RCC 7860 (cell line): ENCODE measurements at regions not wholly inside any gene's neighbourhood (a gene's known extent, or its start where the extent isn't known, plus 50 kb on each side); places are given as distances from the start of the nearest gene placed in this dataset.

Source experiments
- DNase-seq: peaks from one replicate; pipeline ENCODE4 v3.0.0-alpha.2; 2015; ENCODE audit warnings: low spot score
- FAIRE-seq: peaks from 2 replicates; lab custom pipeline; 2012; peaks lifted over from hg19 to GRCh38; lab: Jason Lieb, UNC

DNA sequence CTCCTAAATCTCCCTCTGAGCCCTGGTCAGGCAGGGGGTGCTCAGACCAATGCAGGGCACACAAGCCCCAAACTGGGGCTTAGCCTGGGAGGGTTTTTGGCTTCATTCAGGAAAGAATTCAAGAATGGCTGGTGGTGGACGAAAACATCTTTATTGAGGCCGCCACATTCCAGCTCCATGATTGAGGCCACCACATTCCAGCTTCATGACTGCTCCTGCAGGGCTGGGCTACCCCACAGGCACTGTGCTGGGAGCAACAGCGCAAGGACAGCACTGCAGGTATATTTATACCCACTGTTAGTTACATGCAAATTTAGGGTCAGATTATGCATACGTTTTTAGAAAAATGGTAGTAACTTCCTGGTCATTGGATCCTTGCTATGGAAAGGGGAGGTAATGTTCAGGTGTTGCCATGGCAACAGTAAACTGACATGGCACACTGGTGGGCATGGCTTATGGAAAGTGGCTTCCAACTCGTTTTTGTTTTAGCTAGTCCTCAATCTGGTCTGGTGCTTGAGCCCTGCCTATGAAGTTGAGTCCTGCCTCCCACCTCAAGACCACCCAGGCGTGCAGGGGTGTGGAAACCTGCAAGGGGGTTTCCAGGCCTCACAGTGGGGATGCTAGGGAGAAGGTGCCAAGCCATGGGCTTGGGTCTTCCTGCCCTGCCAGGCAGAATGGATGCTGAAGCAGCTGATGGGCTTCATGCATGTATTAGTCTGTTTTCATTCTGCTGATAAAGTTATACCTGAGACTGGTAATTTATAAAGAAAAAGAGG lies 348.7 kb upstream of the AJAP1 start:
- FAIRE-seq (no peak), DNase-seq (peak; percentile 9)

DNA sequence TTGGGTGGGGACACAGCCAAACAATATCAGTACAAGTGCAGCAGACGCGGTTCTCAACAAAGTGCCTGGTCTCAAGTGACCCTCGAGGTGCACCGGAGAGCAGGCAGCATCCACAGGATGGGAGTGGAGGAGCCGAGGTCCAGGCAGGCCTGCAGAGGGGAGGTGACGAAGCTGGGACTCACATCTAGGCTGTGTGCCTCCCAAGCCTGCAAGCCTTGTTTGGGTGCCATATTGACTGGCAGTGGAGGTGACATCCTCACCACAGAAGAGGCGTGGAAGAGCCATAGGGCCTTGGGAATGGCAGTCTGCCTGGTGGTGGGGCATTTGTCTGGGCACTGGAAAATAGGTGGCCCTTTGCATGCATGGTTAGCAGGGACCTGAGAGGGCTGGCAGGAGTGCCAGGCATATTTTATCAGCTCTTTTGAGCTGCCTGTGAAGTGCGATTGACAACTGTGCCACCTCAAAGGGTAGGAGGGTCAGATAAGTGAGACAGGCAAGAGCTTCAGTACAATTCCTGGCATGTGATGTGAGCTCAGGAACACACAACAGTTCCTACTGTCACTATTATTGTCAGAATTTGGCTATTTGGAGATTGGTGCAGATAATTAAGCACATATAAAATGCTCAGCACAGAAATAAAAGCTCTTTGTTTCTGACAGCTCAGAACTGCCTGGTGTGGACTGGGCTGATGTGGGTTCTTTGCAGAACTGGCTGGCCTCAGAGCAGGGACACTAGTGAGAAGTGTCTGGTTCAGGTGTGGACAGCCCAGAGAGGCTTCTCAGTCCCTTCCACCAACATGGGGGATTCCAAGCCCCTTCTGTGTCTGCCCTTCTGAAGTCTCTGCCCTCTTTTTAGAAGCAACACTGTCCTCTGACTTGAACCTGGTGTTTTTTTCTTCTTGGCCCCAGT lies 347.6 kb upstream of the AJAP1 start:
- FAIRE-seq: no peak
- DNase-seq: no peak

- DNase-seq (no peak), FAIRE-seq (no peak)
Measured at GRCh38 chr1:4307468-4307845, 347.0 kb upstream of the AJAP1 start.

DNA sequence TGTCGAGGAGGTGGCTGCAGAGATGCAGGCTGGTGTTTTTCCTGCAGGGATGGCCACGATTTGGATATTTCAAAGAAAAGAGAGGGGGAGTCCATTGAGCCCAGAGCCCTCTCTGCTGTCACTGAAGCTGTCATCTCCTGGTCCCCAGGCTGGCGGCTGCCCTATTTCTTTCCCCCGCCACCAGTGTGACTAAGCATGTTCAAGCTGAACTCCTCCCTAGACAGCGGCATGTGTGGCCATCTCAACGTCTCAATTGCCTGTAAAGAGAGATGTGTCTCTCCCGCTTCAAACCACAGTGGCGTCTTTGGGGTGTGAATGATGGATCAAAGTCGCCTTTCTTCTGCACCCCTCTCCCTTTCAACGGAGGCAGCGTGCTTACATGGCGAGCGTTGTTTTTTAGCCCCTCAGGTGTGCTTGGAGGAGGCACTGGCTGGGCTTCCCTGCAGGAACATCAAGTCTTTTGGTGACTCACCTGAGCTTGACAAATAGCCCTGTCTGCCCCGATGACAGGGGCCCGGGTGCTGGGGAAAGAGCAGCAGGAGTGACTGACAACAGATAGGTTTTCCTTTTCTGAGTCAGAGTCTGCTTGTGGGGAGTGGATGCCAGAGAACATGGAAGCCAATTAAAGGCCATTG lies 346.4 kb upstream of the AJAP1 start:
- no peak for FAIRE-seq
- DNase-seq: no peak

DNA sequence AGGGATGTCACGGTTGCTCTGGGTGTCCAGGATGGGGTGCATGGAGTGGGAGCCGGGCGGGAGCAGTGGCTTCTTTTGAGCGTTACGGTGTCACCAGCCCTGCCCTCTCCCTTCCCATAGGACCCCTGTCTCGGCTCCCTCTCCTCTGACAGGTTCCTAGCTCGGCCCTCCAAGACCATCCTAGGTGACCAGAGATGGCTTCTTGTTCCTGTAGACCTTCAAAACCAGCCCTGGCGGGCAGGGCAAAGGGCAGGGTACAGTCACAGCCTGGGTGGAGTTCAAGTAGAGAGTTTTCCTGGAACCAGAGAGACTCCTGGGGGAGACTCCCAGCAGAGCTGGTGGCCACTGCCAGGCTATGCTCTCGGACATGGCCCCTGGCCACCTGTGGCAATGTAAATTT lies 345.6 kb upstream of the AJAP1 start:
- FAIRE-seq: no peak
- no peak for DNase-seq

DNA sequence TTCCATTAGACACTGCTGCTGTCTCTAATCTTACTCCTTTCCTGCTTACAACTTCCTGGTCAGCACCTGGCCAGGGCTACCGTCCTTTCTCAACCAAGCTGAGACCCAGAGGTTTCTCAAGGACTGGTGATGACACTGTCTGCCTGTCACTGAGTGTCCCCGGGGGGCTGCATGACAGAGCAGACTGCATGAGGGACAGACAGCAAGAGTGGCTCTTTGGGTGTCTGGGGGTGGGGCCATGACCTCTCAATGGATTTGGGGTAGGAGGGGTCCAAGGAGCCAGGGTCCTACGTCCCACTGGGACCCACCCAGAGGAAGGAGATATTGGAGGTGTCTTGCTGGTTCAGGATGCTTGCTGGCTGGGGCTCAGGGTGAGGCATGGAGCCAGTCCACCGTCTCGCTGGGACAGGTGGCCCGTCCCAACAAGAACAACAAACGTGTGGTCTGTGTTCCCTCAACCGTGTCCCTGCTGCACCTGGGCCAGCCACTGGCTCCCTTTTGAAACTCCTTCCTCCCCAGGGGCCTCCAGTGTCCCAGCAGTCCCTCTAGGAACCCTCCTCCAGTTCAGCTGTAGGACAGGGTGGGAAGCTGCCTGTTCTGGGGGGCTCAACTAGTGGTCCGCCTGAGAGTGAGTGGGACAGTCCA lies 344.6 kb upstream of the AJAP1 start:
- DNase-seq (no peak), FAIRE-seq (no peak)

DNA sequence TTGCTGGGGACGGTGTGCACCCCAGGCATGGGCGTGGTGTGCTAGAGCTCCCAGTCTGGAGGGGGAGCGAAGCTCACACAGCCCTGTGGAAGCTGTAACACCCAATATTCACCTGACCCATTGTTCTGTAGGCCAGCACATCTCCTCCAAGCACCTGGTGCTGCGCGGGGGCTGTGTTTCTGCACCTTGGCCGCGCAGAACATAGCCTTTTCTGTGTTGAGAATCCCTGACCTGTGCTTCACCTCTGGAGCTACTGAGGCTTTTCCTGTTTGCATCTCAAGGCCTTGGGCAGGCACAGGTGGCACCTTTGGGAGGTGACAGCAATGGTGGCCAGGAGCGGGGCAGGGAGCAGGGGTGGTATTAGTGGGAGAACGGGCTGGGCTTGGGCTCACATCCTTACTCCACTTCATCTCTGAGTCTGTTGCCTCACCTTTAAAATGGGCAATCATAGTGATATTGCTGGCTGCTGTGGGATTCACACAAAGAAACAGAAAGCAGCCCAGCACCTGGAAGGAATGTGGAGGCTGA lies 343.9 kb upstream of the AJAP1 start:
- no peak for FAIRE-seq

GRCh38 chr1:4312024-4312423 lies 342.4 kb upstream of the AJAP1 start:
- DNase-seq (no peak), FAIRE-seq (no peak)

More for the DNA sequence above, 343.9 kb upstream of the AJAP1 start:
- no peak for DNase-seq

DNA sequence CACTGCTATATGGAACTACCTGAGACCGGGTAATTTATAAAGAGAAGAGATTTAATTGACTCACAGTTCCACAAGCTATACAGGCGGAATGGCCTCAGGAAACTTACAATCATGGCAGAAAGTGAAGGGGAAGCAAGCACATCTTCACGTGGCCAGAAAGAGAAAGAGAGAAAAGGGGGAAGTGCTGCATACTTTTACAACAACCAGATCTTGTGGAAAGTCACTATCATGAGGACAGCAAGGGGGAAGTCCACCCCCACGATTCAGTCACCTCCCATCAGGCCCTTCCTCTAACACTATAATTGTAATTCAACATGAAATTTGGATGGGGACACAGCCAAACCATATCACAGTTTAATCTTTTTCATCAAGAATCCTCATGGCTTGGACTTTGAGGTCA lies 339.2 kb upstream of the AJAP1 start:
- FAIRE-seq (no peak), DNase-seq (no peak)

- DNase-seq (no peak), FAIRE-seq (no peak)
Measured at GRCh38 chr1:4317207-4317606, 337.2 kb upstream of the AJAP1 start.

- DNase-seq (no peak), FAIRE-seq (no peak)
Measured at GRCh38 chr1:4318720-4319119, 335.7 kb upstream of the AJAP1 start.

DNA sequence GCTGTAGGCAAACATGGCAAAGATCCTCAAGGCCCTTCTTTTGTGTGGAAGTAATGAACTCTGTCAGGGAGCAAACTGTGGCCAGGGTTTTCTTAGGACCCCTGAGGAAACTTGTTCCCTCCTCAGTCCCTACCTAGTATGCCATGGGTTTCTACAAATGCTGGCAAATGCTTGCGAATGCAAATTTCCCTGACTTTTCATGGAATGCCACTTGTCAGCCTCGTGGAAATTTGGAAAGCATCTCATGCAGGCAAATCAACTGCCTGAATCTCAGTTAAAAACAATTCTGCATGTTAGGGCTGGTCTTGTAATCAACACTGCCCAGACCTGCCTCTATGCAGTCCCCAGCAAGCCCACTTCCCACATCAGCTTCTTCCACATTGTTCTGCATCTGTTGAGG lies 334.9 kb upstream of the AJAP1 start:
- DNase-seq (no peak), FAIRE-seq (no peak)

DNA sequence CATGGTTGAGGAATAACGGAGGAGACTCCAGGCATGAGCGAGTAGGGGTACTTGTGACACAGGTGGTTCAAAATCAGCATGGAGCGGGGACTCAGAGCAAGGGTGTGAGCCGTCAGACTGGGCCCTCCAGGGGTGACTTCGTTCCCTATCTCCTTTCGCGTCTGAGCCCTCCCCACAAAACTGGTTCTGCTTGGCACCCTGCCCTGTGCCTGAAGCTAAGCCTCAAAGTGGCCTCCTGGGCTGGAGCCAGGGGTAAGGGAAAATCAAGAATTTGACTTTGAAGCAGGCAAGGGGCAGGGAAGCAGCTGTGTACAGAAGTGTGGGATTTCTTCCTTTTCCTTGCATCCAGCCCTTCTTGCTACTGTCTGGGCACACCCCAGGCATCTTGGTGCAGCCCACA lies 331.5 kb upstream of the AJAP1 start:
- no peak for FAIRE-seq
- no peak for DNase-seq

DNA sequence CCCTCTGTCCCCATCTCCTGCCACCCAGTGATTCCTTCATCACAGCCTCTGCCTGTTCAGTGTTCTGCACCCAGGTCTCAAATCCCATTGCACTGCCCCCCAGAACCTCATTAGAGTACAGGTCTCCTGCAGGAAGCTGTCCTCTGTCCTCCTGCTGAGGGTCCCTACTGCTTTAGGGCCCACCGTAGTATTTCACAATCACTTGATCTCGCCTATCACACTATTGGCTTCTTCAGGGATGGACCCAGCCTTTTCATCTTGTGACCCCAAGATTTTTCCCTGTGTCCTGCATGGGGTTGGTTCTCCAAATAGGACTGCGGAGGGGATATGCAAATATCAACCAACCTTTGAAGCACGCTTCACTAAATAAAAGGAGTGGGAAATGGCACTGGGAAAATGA lies 331.1 kb upstream of the AJAP1 start:
- DNase-seq: no peak
- no peak for FAIRE-seq

DNA sequence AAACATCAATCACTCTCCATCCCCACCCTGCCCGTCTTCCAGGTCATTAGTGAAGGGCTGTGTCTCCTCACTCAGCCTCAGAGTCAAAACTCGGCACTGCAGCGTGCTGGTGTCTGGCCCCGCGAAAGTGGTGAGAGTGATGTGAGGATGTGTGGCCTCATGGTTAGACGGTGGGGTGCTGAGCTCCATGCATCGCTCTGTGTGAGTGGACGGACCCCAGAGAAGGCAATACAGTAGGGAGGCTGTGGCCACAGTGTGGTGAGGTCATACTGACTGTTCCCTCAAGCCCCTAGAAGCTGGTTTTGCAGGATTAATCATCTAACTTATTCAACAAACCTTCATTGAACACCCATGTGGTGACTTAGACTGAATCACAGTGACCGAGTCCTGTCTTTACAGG lies 329.9 kb upstream of the AJAP1 start:
- FAIRE-seq (no peak), DNase-seq (peak; percentile 79)

- FAIRE-seq: no peak
- DNase-seq: no peak
Measured at GRCh38 chr1:4327142-4327541, 327.3 kb upstream of the AJAP1 start.

DNA sequence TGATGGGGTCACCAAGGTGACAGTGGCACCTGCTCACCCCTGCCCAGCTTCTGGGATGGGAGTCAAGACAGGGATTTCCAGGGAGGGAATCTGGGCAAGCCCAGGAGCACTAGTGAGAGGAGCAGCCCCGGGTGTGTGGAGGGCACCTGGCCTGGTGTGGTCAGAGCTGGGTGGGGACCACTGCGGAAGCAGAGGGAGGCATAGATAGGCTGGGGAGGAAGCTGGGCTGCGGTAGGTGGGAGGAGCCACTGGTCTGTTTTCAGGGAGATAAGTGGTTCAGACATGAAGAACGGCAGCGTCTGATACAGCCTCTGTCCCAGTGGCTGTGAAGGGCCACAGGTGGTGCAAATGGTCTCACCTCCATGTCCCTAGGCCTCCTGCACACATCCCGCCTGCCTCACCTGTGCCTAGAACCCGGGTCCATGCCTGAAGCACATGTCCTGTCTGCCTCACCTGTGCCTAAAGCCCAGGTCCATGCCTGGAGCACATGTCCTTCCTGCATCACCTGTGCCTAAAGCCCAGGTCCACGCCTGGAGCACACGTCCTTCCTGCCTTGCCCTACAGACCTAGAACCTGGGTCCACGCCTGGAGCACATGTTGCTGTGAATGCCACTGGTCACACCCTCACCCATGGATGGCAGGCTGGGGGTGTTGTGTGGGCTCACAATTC lies 325.9 kb upstream of the AJAP1 start:
- no peak for FAIRE-seq
- DNase-seq: no peak

DNA sequence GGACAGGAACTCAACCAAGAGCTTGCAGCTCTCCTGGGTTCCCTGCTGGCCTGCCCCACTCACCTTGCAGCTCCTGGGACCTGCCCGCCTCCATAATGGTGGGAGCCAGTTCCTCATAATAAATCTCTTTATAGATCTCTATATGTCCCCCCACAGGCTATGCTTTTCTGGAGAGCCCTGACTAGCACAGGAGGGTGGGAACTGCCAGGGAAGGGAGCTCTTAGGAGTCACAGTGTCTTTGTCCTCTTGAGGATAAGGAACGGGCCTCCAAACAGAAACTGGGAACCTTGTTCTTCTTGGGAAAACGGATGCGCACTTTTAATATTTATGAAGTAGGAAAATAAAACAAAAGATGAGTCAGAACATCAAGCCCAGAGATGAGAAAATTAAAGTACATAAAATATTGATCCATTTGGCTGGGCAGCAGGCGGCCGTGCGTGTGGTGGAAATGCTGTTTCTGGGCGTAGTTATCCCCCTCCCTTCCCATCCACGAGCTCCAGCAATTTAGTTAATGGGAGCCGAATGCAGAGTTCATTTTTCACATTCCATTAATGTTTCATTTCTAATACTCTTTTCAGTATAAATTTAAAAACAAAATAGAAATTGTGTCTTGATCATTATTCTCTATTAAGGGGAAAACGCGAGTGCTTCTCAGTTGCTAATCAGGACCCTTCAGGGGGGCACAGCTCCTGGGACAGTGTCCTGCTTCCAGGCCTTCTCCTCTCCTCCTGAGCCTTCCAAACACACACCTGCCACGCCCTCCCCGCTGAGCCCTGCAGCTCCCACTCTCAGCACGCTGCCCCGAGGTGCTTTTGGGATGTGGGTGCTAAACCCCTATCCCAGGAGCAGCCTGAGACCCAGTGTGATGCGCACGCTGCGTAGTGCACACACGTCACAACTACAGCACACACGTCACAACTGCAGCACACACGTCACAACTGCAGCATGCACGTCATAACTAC lies 323.3 kb upstream of the AJAP1 start:
- FAIRE-seq: no peak
- no peak for DNase-seq

DNA sequence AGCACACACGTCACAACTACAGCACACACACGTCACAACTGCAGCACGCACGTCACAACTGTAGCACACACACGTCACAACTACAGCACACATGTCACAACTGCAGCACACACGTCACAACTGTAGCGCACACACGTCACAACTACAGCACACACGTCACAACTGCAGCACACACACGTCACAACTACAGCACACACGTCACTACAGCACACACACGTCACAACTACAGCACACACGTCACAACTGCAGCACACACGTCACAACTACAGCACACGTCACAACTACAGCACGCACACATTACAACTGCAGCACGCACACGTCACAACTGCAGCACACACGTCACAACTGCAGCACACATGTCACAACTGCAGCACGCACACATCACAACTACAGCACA lies 322.6 kb upstream of the AJAP1 start:
- no peak for FAIRE-seq
- DNase-seq: no peak
